ENCODE measurements at regions not wholly inside any gene's neighbourhood (a gene's known extent, or its start where the extent isn't known, plus 50 kb on each side); places are given as distances from the start of the nearest gene placed in this dataset.

DNA sequence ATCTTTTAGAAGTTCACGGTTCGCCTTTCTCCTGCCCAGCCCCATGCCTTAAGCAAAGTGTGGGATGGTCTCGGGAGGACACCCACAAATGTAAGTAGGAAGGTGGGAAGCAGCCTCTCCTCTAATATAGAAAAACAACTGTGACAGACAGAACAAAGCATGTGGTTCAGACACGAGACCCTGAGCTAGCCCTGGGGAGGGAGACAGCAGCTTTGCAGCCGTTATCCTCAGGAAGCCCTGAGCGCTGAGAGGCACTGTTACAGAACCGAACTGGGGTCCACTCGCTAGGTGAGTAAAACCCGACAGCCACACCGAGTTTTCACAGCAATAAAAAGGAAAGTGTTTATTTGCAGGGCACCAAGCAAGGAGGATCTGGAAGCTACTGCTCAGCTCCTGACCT, 210.6 kb downstream of the UQCRFS1 start:
- Histone ChIP-seq H3K36me3 (ENCODE audit: insufficient read depth in 1 of 2, low read depth in 1 of 2) (no peaks in the 10 kb centered on the region), H3K27me3 (ENCODE audit: insufficient read depth in 3 of 3, low read length in 2 of 3) (peaks cover 0 to 2% (median 0%) of the 10 kb centered on the region in 3 donors), H3K4me1 (no peaks in the 10 kb centered on the region), H3K4me3 (no peak overlapping the region), H3K27ac (no peak overlapping the region), H3K9me3 (no peaks in the 10 kb centered on the region)
- WGBS, 3 donors, result 51 to 58% (median 54%) methylated on average over 10 of the region's 10 CpGs
- TF ChIP-seq, protein P1, sequence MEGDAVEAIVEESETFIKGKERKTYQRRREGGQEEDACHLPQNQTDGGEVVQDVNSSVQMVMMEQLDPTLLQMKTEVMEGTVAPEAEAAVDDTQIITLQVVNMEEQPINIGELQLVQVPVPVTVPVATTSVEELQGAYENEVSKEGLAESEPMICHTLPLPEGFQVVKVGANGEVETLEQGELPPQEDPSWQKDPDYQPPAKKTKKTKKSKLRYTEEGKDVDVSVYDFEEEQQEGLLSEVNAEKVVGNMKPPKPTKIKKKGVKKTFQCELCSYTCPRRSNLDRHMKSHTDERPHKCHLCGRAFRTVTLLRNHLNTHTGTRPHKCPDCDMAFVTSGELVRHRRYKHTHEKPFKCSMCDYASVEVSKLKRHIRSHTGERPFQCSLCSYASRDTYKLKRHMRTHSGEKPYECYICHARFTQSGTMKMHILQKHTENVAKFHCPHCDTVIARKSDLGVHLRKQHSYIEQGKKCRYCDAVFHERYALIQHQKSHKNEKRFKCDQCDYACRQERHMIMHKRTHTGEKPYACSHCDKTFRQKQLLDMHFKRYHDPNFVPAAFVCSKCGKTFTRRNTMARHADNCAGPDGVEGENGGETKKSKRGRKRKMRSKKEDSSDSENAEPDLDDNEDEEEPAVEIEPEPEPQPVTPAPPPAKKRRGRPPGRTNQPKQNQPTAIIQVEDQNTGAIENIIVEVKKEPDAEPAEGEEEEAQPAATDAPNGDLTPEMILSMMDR (IDR thresholded peaks at IDR 0.05), result no peak
- ATAC-seq (no peak), DNase-seq (no peak)
- intact Hi-C loops (cut with DNase I), result no loop called here

DNA sequence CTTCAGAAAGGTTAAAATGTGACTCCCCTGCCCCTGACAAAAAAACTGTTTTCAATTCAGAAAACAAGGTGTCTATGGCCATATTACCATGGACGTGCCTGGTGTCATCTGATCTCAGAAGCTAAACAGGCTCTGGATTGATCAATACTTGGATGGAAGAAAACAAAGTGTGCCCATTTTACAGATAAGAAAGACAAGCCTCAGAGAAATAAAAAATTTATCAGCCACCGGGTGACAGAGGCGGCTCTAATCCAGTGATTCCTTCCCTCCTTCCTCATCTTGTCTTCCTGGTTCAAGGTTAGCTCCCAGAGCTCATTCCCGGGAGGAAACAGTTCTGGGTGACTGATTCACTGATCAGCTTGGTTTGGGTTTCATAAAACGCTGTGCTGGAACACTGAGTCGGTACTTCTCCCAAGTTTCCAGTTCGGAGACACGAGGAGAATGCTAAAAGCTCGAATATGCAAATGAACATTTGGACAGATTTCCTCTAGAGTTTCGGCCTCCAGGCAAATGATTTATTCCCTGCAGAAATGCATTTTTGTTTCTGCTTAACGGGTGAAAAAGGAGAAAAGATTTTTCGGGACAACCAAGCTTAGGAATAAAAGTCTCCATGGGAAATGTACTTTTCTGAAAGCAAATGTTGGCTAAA, 211.2 kb downstream of the UQCRFS1 start:
- no peak for ATAC-seq
- intact Hi-C loops (cut with DNase I), result no loop called here

DNA sequence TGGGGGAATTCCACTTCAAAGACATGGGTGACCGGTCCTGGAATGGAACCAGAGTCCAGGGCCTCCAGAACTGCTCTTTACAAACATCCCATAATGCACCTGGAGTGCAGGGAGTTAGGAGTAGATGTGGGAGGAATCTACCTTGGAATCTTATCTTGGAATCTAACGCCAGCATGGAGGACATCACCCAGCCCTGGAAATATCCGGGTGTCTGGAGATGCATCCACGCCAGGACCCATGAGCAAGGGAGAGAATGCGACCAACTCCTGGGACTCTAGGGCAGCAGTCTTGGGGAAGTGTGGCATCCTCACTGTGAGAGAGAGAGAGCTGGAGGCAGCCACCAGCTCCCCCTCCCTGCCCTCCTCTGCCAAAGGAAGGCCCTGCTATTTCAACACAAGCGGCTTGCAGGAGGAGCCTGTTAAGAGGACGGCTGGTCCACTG, 211.8 kb downstream of the UQCRFS1 start:
- TF ChIP-seq, protein P1 (IDR thresholded peaks at IDR 0.05), result no peak
- 61 to 64% (median 64%) methylated on average over 7 of the region's 7 CpGs for WGBS, 3 donors
- H3K4me1 ChIP-seq, result no peaks in the 10 kb centered on the region
- DNase-seq (no peak), ATAC-seq (no peak)
- H3K36me3 ChIP-seq (ENCODE audit: insufficient read depth in 1 of 2, low read depth in 1 of 2), result no peaks in the 10 kb centered on the region
- no peak overlapping the region for H3K4me3 ChIP-seq
- intact Hi-C loops (cut with DNase I), result no loop called here
- no peaks in the 10 kb centered on the region for H3K9me3 ChIP-seq
- peaks cover 0 to 2% (median 0%) of the 10 kb centered on the region in 3 donors for H3K27me3 ChIP-seq (ENCODE audit: insufficient read depth in 3 of 3, low read length in 2 of 3)
- no peak overlapping the region for H3K27ac ChIP-seq

More for the DNA sequence above, 211.2 kb downstream of the UQCRFS1 start:
- TF ChIP-seq, protein P1 (IDR thresholded peaks at IDR 0.05), result no peak
- Histone ChIP-seq H3K27ac (no peak overlapping the region), H3K4me1 (no peaks in the 10 kb centered on the region), H3K4me3 (no peak overlapping the region), H3K9me3 (no peaks in the 10 kb centered on the region), H3K36me3 (ENCODE audit: insufficient read depth in 1 of 2, low read depth in 1 of 2) (no peaks in the 10 kb centered on the region), H3K27me3 (ENCODE audit: insufficient read depth in 3 of 3, low read length in 2 of 3) (peaks cover 0 to 2% (median 0%) of the 10 kb centered on the region in 3 donors)
- WGBS, 3 donors, result 38 to 43% (median 39%) methylated on average over 12 of the region's 12 CpGs
- DNase-seq, result no peak

DNA sequence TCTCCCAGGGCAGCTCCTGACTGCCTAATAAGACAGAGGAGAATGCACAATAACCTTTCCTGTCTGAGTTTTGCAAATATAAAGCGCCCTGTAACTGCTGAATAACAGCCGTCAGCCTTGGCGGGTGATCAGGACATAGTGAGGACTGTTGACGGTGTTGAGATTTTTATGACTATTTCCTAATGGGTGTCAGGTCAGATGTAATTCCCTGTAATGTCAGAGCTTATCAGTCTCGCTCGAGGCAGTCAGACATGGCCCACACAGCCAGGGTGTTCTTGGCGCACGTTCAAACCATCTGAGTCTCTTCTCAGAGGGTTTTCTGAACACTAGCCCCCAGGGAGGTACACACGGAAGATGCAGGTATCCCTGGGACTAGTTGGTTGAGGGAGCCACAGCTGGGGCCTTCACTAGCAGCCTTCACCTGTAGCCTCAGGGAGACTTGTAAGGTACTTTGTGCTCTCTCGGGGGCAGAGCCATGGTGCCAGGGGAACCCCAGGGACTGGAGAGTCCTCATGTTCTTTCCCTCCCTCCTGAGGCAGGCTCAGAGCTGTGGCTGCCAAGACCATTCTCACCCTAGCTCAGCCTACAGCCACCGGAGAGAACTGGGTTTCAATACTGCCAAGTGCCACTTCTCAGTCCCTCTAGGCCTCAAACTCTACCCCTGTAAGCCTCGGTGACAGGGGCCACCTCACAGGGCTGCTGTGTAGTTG, 213.1 kb downstream of the UQCRFS1 start:
- Histone ChIP-seq H3K4me3 (no peak overlapping the region), H3K27ac (no peak overlapping the region), H3K27me3 (ENCODE audit: insufficient read depth in 3 of 3, low read length in 2 of 3) (peaks cover 0 to 2% (median 0%) of the 10 kb centered on the region in 3 donors), H3K36me3 (ENCODE audit: insufficient read depth in 1 of 2, low read depth in 1 of 2) (no peaks in the 10 kb centered on the region), H3K9me3 (no peaks in the 10 kb centered on the region), H3K4me1 (no peaks in the 10 kb centered on the region)
- intact Hi-C loops (cut with DNase I), result no loop called here
- WGBS, 3 donors, result 74 to 77% (median 77%) methylated on average over 12 of the region's 12 CpGs
- DNase-seq (no peak), ATAC-seq (no peak)
- TF ChIP-seq, protein P1 (IDR thresholded peaks at IDR 0.05), result no peak

Data from psoas muscle (tissue), 7 donors.